PC-9 (cell line): ENCODE measurements at regions not wholly inside any gene's neighbourhood (a gene's known extent, or its start where the extent isn't known, plus 50 kb on each side); places are given as distances from the start of the nearest gene placed in this dataset.

Experiments
- CTCF ChIP-seq: fragments of 200-600 bp; sonication (generic); conservative IDR thresholded peaks from 2 replicates; pipeline ENCODE4 v1.6.1; 2017; ENCODE audit warnings: mixed run types, antibody characterized with exemption, mild to moderate bottlenecking, moderate library complexity
- EZH2 ChIP-seq: fragments of 200-600 bp; sonication (generic); IDR thresholded peaks from 2 replicates; pipeline ENCODE4 v1.8.0; 2017; ENCODE audit warnings: antibody characterized with exemption, low read depth

DNA sequence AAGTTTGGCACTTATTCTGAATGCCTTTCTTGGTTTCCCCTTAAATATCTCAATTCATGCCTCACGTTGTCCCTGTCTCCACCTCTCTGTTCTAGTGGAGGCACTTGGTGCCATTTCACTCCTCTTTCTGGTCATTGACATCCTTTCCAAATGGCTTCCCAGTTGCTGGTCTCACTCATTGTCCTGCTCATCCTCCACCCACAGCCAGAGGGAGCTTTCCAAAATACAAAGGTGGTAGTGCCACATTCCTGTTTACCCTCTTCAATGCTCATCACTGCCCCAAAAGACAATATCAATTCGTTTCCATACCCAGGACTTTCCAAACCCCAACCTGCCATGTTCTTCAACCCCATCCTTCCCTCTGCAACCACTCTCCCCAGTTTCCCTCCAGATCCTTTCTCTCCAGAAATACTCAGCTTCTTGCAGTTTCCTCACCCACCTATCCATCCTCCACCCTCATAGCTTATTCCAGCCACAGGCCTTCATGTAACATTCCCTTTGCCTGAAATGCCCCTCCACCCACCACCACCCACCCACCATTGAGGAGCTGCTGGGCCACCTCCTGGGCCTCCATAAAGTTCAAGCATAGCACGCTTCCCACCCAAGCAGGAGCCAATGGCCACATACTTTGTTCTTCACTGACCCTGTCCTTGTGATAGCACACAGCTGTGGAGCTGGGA, 63.1 kb upstream of the ADRB1 start:
- TF ChIP-seq CTCF: no peak; the same call in 1 of the 2 replicates
- no peak for TF ChIP-seq EZH2
